ENCODE measurements at regions not wholly inside any gene's neighbourhood (a gene's known extent, or its start where the extent isn't known, plus 50 kb on each side); places are given as distances from the start of the nearest gene placed in this dataset.
"Not testable (repeated sequence)": the region's sequence is repeated elsewhere in the genome, so short reads cannot be mapped to it uniquely, and the experiment has no call there.

- no peaks in the 10 kb centered on the region for H3K27me3 ChIP-seq (ENCODE audit: control insufficient read depth, insufficient read depth, low read length)
- H3K4me3 ChIP-seq (ENCODE audit: low read length) = no peak overlapping the region
- H3K4me1 ChIP-seq (ENCODE audit: control insufficient read depth, insufficient read depth, low read length) = no peaks in the 10 kb centered on the region
- H3K27ac ChIP-seq (ENCODE audit: low read depth, low read length) = no peak overlapping the region
- H3K36me3 ChIP-seq (ENCODE audit: control insufficient read depth, insufficient read depth, low read length) = no peaks in the 10 kb centered on the region
- H3K9ac ChIP-seq (ENCODE audit: low read length) = no peak overlapping the region
Measured at GRCh38 chr3:27625864-27626263, 96.3 kb downstream of the EOMES start.

- Histone ChIP-seq H3K27ac (ENCODE audit: low read depth, low read length) (no peak overlapping the region), H3K4me1 (ENCODE audit: control insufficient read depth, insufficient read depth, low read length) (no peaks in the 10 kb centered on the region), H3K9ac (ENCODE audit: low read length) (no peak overlapping the region), H3K36me3 (ENCODE audit: control insufficient read depth, insufficient read depth, low read length) (no peaks in the 10 kb centered on the region), H3K4me3 (ENCODE audit: low read length) (no peak overlapping the region), H3K27me3 (ENCODE audit: control insufficient read depth, insufficient read depth, low read length) (no peaks in the 10 kb centered on the region)
Measured at GRCh38 chr3:27623085-27623753, 98.9 kb downstream of the EOMES start.

GRCh38 chr3:27617552-27617951 is 104.6 kb downstream of the EOMES start:
- Histone ChIP-seq H3K4me3 (ENCODE audit: low read length) (no peak overlapping the region), H3K27ac (ENCODE audit: low read depth, low read length) (no peak overlapping the region), H3K4me1 (ENCODE audit: control insufficient read depth, insufficient read depth, low read length) (no peaks in the 10 kb centered on the region), H3K36me3 (ENCODE audit: control insufficient read depth, insufficient read depth, low read length) (no peaks in the 10 kb centered on the region), H3K27me3 (ENCODE audit: control insufficient read depth, insufficient read depth, low read length) (no peaks in the 10 kb centered on the region), H3K9ac (ENCODE audit: low read length) (no peak overlapping the region)

GRCh38 chr3:27616031-27616430 is 106.1 kb downstream of the EOMES start:
- no peaks in the 10 kb centered on the region for H3K36me3 ChIP-seq (ENCODE audit: control insufficient read depth, insufficient read depth, low read length)
- no peaks in the 10 kb centered on the region for H3K4me1 ChIP-seq (ENCODE audit: control insufficient read depth, insufficient read depth, low read length)
- H3K27ac ChIP-seq (ENCODE audit: low read depth, low read length) = no peak overlapping the region
- H3K4me3 ChIP-seq (ENCODE audit: low read length) = no peak overlapping the region
- no peaks in the 10 kb centered on the region for H3K27me3 ChIP-seq (ENCODE audit: control insufficient read depth, insufficient read depth, low read length)
- H3K9ac ChIP-seq (ENCODE audit: low read length) = no peak overlapping the region

GRCh38 chr3:27615555-27615954 is 106.6 kb downstream of the EOMES start:
- Histone ChIP-seq H3K4me1 (ENCODE audit: control insufficient read depth, insufficient read depth, low read length) (no peaks in the 10 kb centered on the region), H3K27me3 (ENCODE audit: control insufficient read depth, insufficient read depth, low read length) (no peaks in the 10 kb centered on the region), H3K9ac (ENCODE audit: low read length) (no peak overlapping the region), H3K27ac (ENCODE audit: low read depth, low read length) (no peak overlapping the region), H3K4me3 (ENCODE audit: low read length) (no peak overlapping the region), H3K36me3 (ENCODE audit: control insufficient read depth, insufficient read depth, low read length) (no peaks in the 10 kb centered on the region)

GRCh38 chr3:27614592-27614991 is 107.5 kb downstream of the EOMES start:
- no peaks in the 10 kb centered on the region for H3K36me3 ChIP-seq (ENCODE audit: control insufficient read depth, insufficient read depth, low read length)
- H3K4me3 ChIP-seq (ENCODE audit: low read length) = no peak overlapping the region
- H3K27me3 ChIP-seq (ENCODE audit: control insufficient read depth, insufficient read depth, low read length) = no peaks in the 10 kb centered on the region
- no peak overlapping the region for H3K27ac ChIP-seq (ENCODE audit: low read depth, low read length)
- H3K9ac ChIP-seq (ENCODE audit: low read length) = no peak overlapping the region
- H3K4me1 ChIP-seq (ENCODE audit: control insufficient read depth, insufficient read depth, low read length) = no peaks in the 10 kb centered on the region

- H3K9ac ChIP-seq (ENCODE audit: low read length) = no peak overlapping the region
- H3K27me3 ChIP-seq (ENCODE audit: control insufficient read depth, insufficient read depth, low read length) = no peaks in the 10 kb centered on the region
- no peaks in the 10 kb centered on the region for H3K36me3 ChIP-seq (ENCODE audit: control insufficient read depth, insufficient read depth, low read length)
- H3K27ac ChIP-seq (ENCODE audit: low read depth, low read length) = no peak overlapping the region
- H3K4me1 ChIP-seq (ENCODE audit: control insufficient read depth, insufficient read depth, low read length) = no peaks in the 10 kb centered on the region
- no peak overlapping the region for H3K4me3 ChIP-seq (ENCODE audit: low read length)
Measured at GRCh38 chr3:27613846-27614500, 108.2 kb downstream of the EOMES start.

- Histone ChIP-seq H3K4me3 (ENCODE audit: low read length) (no peak overlapping the region), H3K4me1 (ENCODE audit: control insufficient read depth, insufficient read depth, low read length) (no peaks in the 10 kb centered on the region), H3K36me3 (ENCODE audit: control insufficient read depth, insufficient read depth, low read length) (no peaks in the 10 kb centered on the region), H3K9ac (ENCODE audit: low read length) (no peak overlapping the region), H3K27me3 (ENCODE audit: control insufficient read depth, insufficient read depth, low read length) (no peaks in the 10 kb centered on the region), H3K27ac (ENCODE audit: low read depth, low read length) (no peak overlapping the region)
Measured at GRCh38 chr3:27610800-27611525, 111.2 kb downstream of the EOMES start.

- no peaks in the 10 kb centered on the region for H3K4me1 ChIP-seq (ENCODE audit: control insufficient read depth, insufficient read depth, low read length)
- H3K27ac ChIP-seq (ENCODE audit: low read depth, low read length) = no peak overlapping the region
- no peak overlapping the region for H3K9ac ChIP-seq (ENCODE audit: low read length)
- H3K4me3 ChIP-seq (ENCODE audit: low read length) = no peak overlapping the region
- H3K27me3 ChIP-seq (ENCODE audit: control insufficient read depth, insufficient read depth, low read length) = no peaks in the 10 kb centered on the region
- H3K36me3 ChIP-seq (ENCODE audit: control insufficient read depth, insufficient read depth, low read length) = no peaks in the 10 kb centered on the region
Measured at GRCh38 chr3:27607370-27607769, 114.8 kb downstream of the EOMES start.

GRCh38 chr3:27606537-27606936 is 115.6 kb downstream of the EOMES start:
- Histone ChIP-seq H3K9ac (ENCODE audit: low read length) (no peak overlapping the region), H3K36me3 (ENCODE audit: control insufficient read depth, insufficient read depth, low read length) (no peaks in the 10 kb centered on the region), H3K4me1 (ENCODE audit: control insufficient read depth, insufficient read depth, low read length) (no peaks in the 10 kb centered on the region), H3K27ac (ENCODE audit: low read depth, low read length) (no peak overlapping the region), H3K27me3 (ENCODE audit: control insufficient read depth, insufficient read depth, low read length) (no peaks in the 10 kb centered on the region), H3K4me3 (ENCODE audit: low read length) (no peak overlapping the region)

- not testable (repeated sequence) for H3K4me3 ChIP-seq (ENCODE audit: low read length); H3K27ac ChIP-seq (ENCODE audit: low read depth, low read length); H3K36me3 ChIP-seq (ENCODE audit: control insufficient read depth, insufficient read depth, low read length); H3K9ac ChIP-seq (ENCODE audit: low read length); H3K4me1 ChIP-seq (ENCODE audit: control insufficient read depth, insufficient read depth, low read length); H3K27me3 ChIP-seq (ENCODE audit: control insufficient read depth, insufficient read depth, low read length)
Measured at GRCh38 chr3:27601311-27601710, 117.1 kb upstream of the SLC4A7 start.

- not testable (repeated sequence) for H3K27me3 ChIP-seq (ENCODE audit: control insufficient read depth, insufficient read depth, low read length); H3K27ac ChIP-seq (ENCODE audit: low read depth, low read length); H3K9ac ChIP-seq (ENCODE audit: low read length); H3K4me3 ChIP-seq (ENCODE audit: low read length); H3K4me1 ChIP-seq (ENCODE audit: control insufficient read depth, insufficient read depth, low read length); H3K36me3 ChIP-seq (ENCODE audit: control insufficient read depth, insufficient read depth, low read length)
Measured at GRCh38 chr3:27599741-27600140, 115.6 kb upstream of the SLC4A7 start.

All from rectal smooth muscle tissue (tissue), 1 donor.